ENCODE measurements at regions not wholly inside any gene's neighbourhood (a gene's known extent, or its start where the extent isn't known, plus 50 kb on each side); places are given as distances from the start of the nearest gene placed in this dataset.

DNA sequence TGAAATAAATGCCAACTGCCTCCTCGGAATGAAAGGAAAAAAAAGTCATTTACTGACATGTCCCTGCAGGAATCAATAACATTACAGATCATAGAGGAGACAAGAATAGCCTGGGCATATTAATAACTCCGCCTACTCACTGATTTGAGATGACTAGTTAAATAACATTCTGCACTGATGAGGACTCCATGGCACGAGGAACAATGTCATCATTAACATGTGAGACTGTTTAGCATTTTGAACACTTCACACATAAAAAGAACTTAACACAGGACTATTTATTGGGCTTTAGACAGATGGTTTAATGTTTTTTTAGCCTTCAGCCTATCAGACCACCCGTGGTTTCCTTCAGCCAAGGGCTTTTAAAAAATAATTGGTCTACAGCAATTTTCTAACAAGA lies 170.1 kb downstream of the OLFM4 start:
- H3K9me3 ChIP-seq = no peaks in the 10 kb centered on the region
- no peak for DNase-seq
- H3K4me1 ChIP-seq (ENCODE audit: insufficient read depth) = peaks cover 2% of the 10 kb centered on the region
- TF ChIP-seq POLR2A (IDR thresholded peaks at IDR 0.05) (no peak), EP300 (IDR thresholded peaks at IDR 0.05) (no peak)
- TF ChIP-seq, protein P1, sequence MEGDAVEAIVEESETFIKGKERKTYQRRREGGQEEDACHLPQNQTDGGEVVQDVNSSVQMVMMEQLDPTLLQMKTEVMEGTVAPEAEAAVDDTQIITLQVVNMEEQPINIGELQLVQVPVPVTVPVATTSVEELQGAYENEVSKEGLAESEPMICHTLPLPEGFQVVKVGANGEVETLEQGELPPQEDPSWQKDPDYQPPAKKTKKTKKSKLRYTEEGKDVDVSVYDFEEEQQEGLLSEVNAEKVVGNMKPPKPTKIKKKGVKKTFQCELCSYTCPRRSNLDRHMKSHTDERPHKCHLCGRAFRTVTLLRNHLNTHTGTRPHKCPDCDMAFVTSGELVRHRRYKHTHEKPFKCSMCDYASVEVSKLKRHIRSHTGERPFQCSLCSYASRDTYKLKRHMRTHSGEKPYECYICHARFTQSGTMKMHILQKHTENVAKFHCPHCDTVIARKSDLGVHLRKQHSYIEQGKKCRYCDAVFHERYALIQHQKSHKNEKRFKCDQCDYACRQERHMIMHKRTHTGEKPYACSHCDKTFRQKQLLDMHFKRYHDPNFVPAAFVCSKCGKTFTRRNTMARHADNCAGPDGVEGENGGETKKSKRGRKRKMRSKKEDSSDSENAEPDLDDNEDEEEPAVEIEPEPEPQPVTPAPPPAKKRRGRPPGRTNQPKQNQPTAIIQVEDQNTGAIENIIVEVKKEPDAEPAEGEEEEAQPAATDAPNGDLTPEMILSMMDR (IDR thresholded peaks at IDR 0.05) = no peak
- 33 to 53% (median 38%) methylated on average over 4 of the region's 4 CpGs for WGBS, 3 donors
- intact Hi-C loops (cut with DNase I) = no loop called here
- no peaks in the 10 kb centered on the region for H3K36me3 ChIP-seq
- no peak overlapping the region for H3K4me3 ChIP-seq
- H3K27me3 ChIP-seq = no peaks in the 10 kb centered on the region
- H3K27ac ChIP-seq = no peak overlapping the region

DNA sequence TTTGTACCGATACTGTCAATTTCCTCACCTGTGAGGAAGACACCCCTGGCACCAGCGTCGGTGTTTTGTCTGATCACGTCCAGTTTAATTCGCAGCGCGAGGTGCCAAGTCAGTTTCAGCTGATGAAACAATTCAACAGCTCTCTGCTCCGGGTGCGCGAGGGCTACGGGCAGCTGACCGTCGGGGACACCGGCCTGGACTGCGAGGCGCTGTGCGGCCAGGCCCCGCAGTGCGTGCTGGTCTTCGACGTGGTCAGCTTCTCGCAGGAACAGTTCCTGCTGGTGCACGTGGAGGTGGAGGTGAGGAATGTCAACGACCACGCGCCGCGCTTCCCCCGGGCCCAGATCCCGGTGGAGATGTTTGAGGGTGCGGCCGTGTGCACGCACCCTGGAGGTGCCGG lies 171.5 kb downstream of the OLFM4 start:
- intact Hi-C loops (cut with DNase I) = no loop called here
- 78 to 87% (median 78%) methylated on average over 34 of the region's 34 CpGs for WGBS, 3 donors
- H3K27me3 ChIP-seq = no peaks in the 10 kb centered on the region
- H3K27ac ChIP-seq = no peak overlapping the region
- no peaks in the 10 kb centered on the region for H3K36me3 ChIP-seq
- no peak overlapping the region for H3K4me3 ChIP-seq
- H3K4me1 ChIP-seq (ENCODE audit: insufficient read depth) = peaks cover 2% of the 10 kb centered on the region
- no peak for DNase-seq
- no peaks in the 10 kb centered on the region for H3K9me3 ChIP-seq
- TF ChIP-seq EP300 (IDR thresholded peaks at IDR 0.05) (no peak), POLR2A (IDR thresholded peaks at IDR 0.05) (no peak)
- TF ChIP-seq, protein P1 (IDR thresholded peaks at IDR 0.05) = no peak

DNA sequence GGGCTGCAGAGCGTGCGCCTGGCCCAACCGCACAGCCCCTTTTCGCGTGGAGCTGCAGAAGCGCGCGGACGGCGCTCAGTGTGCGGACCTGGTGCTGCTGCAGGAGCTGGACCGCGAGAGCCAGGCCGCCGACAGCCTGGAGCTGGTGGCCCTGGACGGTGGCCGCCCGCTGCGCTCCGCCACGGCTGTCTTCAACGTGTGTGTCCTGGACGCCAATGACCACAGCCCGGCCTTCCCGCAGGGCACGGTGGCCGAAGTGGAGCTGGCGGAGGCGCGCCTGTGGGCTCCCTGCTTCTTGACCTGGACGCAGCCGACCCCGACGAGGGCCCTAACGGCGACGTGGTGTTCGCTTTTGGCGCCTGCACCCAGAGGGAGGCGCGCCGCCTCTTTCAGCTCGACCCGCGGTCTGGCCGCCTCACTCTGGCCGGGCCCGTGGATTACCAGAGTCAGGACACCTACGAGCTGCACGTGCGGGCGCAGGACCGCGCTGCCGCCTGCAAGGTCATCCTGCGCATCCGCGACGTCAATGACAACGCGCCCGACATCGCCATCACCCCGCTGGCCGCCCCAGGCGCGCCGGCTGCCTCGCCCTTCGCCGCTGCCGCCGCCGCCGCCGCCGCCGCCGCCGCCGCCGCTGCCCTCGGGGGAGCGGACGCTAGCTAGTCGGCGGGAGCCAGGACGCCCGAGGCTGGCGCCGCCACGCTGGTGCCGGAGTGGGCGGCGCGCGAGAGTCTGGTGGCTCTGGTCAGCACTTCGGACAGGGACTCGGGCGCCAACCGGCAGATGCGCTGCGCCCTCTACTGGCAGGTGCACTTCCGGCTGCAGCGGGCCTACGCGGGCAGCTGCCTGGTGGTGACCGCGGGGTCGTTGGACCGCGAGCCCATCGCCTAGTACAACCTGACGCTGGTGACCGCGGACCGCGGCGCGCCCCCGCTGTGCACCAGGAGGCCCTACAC lies 172.2 kb downstream of the OLFM4 start:
- Histone ChIP-seq H3K4me1 (ENCODE audit: insufficient read depth) (peaks cover 2% of the 10 kb centered on the region), H3K4me3 (no peak overlapping the region), H3K36me3 (no peaks in the 10 kb centered on the region), H3K9me3 (no peaks in the 10 kb centered on the region), H3K27ac (no peak overlapping the region), H3K27me3 (no peaks in the 10 kb centered on the region)
- intact Hi-C loops (cut with DNase I) = no loop called here
- TF ChIP-seq, protein P1 (IDR thresholded peaks at IDR 0.05) = no peak
- TF ChIP-seq EP300 (IDR thresholded peaks at IDR 0.05) (no peak), POLR2A (IDR thresholded peaks at IDR 0.05) (no peak)
- peak in 2 of 5 donors; percentile 36 to 55 for DNase-seq
- 11 to 25% (median 12%) methylated on average over 57 to 121 of the region's 121 CpGs for whole genome bisulfite sequencing, 3 donors

DNA sequence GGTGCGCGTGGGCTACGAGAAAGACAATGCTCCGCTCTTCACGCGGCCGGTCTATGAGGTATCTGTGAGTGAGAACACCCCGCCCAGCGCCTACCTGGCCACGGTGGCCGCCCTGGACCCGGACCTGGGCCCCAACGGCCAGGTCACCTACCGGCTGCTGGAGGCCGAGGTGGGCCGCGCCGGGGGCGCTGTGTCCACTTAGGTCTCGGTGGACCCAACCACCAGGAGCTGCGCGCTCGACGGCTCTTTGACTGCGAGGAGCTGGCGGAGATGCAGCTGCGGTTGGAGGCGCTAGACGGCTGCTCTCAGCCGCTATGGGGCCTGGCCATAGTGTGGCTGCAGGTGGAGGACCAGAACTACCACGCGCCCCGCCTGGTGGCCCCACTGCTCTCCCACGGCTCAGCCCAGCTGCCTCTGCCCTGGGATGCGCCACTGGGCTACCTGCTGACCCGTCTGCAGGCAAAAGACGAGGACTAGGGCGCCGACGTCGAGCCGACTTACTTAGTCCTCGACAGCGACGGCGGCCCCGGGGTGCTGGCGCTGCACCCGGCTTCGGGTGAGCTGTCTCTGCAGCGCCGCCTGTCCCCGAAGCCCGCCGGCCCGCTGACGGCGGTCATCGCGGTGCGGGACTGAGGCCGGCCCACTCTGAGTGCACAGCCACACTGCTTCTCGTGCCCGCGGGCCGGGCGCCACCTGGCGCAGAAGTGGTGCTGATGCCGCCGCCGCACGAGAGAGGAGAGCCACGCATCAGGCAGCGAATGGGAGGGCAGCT lies 173.0 kb downstream of the OLFM4 start:
- H3K4me3 ChIP-seq = no peak overlapping the region
- no peaks in the 10 kb centered on the region for H3K9me3 ChIP-seq
- peak in 1 of 5 donors; percentile 22 for DNase-seq
- no peak for TF ChIP-seq POLR2A (IDR thresholded peaks at IDR 0.05)
- TF ChIP-seq, protein P1 (IDR thresholded peaks at IDR 0.05) = no peak
- TF ChIP-seq EP300 (IDR thresholded peaks at IDR 0.05) = no peak
- peaks cover 2% of the 10 kb centered on the region for H3K4me1 ChIP-seq (ENCODE audit: insufficient read depth)
- no peaks in the 10 kb centered on the region for H3K27me3 ChIP-seq
- WGBS, 3 donors = 11 to 18% (median 11%) methylated on average over 55 to 74 of the region's 74 CpGs
- no peak overlapping the region for H3K27ac ChIP-seq
- no peaks in the 10 kb centered on the region for H3K36me3 ChIP-seq
- intact Hi-C loops (cut with DNase I) = no loop called here

Data from ovary (tissue), 7 donors.